NCI-H345 treated with DMSO at 0.1 percent for 48 hours (cell line): ENCODE measurements at regions not wholly inside any gene's neighbourhood (a gene's known extent, or its start where the extent isn't known, plus 50 kb on each side); places are given as distances from the start of the nearest gene placed in this dataset.

ENCODE experiments used
- DNase-seq: peaks from one replicate; lab custom pipeline; 2025; ENCODE audit not compliant: unreplicated experiment; lab: John Stamatoyannopoulos, UW

DNA sequence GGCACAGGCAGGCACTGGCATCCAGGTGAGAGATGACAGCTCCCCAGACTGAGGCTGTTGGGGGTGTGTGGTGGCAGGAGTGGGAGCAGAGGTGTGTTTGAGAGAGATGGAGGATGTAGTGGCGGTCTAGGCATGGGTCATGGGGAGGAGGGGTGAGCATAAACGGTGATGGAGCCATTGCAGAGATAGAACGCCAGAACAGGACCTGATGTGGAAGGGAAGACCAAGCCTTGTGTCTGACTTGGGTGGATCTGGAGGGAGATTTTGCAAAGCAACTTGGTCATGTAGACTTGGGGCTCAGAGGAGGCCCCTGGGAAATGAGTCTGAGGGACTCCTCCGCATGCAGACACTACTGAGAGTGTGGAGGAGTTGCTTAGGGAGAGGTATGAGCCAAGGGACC is 50.0 kb upstream of the CLDN5 start:
- DNase-seq = no peak

DNA sequence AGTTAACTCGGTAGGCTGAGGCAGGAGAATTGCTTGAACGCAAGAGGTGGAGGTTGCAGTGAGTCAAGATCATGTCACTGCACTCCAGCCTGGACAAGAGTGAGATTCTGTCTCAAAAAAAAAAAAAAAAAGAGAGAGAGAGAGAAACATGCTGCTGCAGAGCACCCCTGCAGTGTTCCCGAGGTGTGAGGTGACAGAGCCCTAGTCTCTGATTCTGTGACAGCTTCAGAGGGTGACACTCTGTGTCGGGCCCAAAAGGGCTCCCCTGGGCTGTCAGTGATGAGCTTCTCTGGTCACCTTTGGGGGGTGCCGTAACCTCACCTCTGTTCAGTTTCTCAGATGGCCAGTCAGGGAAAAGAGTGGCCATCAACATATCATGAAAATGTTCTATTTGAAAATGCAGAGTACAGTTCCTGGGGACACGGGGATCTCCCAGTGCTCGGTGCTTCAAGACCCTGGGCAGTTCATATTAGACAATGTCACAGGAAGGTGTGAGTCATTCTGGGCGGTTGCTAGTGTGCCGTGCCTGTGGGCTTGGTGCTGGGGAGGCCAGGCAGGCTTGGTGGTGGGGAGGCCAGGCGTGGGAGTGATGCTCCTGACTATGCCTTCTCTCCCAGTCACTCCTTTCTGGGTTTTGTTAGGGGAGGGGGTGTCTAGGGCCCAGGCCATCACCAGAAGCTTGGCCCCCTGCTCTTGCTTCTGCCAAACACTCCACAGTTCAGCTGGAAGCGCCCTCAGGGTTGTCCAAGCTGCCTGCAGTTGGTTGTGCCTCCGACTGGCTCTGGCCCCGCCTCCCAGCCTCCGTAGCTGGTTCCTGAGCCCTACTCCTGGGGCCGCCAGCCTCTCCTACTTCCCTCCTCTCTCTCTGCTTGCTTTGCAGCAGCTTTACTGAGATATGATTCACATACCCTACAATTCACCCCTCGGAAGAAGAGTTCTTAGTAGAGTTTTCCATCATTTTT is 52.5 kb upstream of the CLDN5 start:
- no peak for DNase-seq

DNA sequence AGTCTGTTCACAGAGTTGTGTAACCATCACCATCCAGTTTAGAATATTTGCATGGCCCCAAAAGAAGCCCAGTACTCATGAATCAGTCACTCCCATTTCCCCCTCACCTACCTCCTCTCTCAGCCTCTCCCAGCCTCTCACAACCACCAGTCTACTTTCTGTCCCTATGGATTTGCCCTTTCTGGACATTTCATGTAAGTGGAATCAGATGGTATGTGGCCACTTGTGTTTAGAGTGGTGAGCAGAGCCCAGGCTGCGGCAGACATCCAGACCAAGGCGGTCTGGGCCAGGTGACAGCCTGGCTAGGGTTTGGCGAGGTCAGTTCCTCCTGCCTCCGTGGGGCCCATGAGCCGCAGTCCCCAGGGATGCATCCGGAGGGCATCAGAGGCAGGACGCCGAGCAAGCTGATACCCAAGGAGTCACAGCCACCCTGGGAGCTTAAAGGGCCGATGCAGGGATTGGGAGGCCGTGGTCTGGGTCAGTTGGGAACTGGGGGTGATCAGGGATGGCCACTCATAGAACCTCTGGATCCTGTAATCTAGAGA is 53.3 kb upstream of the CLDN5 start:
- no peak for DNase-seq

DNA sequence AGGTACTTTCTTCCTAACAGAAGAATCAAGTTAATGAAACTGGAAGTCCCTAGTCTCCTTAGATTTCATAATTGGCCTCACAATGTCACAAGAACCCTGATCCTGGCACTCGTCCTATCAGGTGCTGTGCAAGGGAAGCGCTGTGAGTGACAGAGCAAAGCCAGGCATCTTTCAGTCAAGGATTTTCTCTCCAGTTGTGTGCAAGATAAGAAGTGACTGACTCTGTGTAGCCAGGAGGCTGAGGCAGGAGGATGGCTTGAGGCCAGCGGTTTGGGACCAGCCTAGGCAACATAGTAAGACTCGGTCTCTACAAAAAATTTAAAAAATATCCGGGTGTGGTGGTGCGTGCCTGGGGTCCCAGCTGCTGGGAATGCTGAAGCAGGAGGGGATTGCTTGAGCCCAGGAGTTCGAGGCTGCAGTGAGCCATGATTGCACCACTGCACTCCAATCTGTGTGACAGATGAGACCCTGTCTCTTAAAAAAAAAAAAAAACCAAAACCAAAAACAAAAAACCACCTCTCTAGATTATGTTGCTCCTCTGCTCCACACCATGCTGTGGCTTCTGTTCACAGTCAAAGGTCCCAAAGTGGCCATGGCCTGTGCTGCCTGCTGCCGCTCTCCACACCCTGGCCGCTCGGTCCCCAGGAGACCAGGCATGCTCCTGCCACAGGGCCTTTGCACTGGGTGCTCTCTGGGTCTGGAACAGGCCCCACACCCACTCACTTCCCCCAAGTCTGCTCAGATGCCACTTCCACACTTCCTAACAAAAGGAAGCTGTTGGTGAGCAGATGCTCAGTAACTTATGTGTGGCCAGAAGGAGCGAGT is 54.2 kb upstream of the CLDN5 start:
- no peak for DNase-seq

DNA sequence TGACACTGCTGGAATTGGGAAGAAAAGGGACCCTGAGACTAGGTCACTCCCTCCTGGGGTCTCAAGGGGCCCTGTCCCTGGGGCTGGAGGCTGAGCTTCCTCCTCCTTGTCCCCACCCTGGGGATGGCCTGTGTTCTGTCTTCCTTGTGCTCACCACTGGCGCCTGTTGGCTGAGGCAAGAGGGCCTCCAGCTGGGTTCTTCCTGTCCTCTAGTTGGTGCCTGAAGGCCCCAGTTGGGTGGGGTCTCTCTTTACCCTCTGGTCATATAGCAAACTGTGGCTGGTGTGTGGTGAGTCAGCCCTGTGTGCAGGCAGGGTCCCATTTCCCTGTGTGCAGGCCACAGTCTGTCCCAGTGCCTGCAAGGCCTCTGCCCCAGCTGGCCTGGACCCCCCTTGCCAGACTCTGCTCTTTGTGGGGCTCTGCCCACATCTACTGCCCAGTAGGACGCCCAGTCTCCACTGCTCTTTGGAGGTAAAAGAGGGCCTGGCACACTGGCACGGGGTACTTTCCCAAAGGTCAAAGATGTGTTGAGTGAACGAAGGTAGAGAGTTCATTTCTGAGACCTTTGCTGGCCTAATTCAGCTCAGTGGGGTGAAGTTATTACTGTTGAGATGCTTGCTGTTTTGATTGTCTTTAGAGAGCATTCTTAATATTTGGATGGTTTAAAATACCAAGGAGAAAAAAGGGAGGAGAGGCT is 55.1 kb upstream of the CLDN5 start:
- DNase-seq = no peak

DNA sequence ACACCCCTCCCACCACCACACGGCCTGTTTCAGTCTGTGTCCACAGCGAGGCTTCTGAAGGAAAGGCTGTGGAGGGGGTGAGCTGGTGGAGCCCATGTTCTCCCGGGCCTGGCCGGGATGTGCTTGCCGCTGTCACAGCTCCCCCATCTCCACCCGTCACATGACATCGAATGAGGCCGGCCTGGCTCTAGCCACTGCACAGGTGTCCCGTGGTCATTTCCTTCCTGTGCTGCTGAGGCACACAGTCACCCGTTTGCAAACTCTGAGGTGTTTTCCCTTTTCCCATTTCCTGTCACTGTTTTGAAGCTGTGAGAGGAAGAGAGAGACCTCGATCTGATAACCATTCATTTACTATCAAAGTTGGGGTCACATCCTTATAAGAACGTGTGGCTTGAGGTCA is 55.7 kb upstream of the CLDN5 start:
- no peak for DNase-seq

DNA sequence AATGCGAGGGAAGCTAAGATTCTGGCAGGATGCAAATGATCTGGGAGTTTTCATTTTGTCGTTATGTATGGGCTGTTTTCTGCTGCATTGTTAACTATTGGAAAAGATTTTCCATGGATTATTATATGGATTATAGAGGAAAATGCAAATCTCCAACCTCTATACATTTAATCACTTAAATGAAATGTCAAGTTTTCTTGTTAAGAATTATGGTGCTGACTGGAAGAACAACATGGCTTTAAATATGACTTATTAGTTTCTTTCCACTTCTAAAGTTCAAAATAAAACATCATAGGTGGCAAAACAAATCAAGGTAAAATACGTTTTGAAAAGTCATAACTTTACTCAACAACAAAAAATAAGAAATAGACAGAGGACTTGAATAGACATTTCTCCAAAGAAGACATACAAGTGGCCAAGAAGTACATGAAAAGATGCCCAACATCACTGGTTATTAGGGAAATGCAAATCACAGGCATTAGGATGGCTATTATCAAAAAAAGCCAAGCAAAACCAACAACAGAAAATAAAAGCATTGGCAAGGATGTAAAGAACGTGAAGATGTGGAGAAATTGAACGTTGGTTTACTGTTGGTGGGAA is 56.2 kb upstream of the CLDN5 start:
- no peak for DNase-seq

DNA sequence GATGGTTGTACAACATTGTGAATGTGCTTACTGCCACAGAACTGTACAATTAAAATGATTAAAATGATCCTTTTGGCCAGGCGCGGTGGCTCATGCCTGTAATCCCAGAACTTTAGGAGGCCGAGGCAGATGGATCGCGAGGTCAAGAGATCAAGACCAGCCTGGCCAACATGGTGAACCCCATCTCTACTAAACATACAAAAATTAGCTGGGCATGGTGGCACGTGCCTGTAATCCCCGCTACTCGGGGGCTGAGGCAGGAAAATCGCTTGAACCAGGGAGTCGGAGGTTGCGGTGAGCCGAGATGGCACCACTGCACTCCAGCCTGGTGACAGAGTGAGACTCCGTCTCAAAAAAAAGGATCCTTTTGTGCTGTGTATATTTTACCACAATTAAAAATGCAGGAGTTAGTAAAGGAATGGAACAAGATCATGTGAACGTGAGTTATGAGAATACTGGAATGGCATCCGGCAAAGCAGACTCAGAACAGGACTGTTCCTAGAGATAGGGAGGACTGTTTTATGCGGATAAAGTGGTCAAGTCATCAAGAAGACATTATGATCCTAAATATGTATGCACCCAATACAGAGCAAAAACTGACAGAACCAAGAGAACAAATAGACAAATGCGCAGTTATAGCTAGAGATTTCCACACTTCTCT is 58.0 kb upstream of the CLDN5 start:
- DNase-seq = no peak

DNA sequence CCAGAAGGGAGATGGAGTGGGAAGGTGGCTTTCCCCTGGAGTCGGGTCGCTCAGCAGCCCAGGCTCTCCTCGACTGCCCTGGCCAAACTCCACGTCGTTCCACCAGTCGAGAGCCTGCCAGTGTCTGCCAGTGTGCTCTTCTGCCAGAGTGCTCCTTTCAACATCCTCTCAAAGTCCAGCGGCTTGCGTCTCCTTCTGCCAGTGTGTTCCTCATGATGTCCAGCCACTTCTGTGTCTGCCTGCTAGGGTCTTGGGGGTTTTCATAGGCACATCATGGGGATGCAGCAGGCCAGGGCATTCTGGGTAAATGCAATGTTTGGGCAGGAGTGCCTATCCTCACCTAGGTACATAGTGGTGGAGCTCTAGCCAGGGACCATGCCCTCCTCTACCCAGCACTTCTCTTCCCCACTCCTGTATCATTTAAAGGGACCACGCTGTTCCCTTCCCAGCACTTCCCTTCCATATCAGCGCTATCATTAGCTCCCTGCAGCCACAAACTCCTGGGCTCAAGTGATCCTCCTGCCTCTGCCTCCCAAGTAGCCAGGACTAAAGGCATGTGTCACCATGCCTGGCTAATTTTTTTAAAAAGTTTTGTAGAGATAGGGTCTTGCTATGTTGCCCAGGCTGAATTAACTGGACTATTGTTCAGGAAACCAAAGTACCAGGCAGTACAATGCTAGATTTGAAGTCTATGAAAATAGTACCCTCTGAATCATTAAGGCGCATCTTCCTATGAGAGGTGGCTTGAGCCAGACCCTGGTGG is 62.9 kb upstream of the CLDN5 start:
- DNase-seq = no peak

DNA sequence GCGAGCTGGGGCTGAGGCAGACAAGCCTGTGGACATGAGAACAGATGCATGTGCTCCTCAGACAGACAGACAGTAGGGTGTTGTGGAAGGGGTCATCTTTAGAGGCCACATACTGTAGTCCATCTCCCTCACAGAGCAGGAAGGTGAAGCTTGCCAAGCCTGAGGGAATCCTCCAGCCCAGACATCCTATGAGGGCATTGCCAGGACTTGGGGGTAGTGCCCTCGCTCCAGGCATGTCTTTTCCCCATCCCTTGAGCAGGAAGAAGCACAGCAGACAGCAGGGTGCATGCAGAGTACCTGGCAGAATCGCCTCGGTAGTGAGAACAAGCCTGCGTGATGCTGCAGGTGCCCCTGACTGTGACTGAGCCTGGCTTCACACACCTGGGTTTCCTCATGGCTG is 66.5 kb upstream of the CLDN5 start:
- DNase-seq = no peak

DNA sequence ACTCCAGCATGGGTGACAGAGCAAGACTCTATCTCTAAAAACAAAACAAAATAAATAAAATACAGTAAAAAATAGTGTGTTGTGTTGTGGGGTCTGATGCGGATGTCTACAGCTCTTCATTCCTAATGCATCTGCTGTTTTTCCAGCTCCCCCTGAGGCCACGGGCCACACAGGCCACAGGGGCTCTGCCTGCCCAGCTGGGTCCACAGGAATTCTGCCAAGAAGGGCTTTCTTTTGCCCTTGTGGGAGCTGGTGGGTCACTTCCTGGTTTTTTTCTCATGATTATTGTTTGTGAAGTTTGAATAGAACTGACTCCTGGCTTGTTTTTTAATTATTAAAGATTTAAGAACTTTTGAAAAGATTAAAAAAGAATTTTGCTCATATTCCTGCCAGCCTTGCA is 67.4 kb upstream of the CLDN5 start:
- no peak for DNase-seq

DNA sequence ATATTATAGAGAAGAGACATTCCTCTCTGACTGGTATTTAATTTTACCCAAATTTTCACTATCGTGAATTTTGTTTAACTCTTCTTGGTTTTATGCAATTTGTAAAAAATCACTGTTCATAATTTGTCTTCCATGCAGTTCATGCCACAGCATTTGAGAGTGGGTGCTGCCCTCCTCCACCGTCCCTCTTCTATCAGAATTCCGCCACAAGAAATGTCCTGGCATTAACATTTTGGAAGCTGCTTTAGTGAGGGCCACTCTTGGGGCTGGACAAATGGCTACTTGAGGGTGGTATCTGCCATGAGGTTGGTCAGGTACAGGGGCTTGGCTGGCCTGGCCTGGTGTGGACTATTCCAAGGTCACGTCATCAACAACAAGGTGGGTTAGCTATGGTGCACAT is 68.3 kb upstream of the CLDN5 start:
- no peak for DNase-seq

DNA sequence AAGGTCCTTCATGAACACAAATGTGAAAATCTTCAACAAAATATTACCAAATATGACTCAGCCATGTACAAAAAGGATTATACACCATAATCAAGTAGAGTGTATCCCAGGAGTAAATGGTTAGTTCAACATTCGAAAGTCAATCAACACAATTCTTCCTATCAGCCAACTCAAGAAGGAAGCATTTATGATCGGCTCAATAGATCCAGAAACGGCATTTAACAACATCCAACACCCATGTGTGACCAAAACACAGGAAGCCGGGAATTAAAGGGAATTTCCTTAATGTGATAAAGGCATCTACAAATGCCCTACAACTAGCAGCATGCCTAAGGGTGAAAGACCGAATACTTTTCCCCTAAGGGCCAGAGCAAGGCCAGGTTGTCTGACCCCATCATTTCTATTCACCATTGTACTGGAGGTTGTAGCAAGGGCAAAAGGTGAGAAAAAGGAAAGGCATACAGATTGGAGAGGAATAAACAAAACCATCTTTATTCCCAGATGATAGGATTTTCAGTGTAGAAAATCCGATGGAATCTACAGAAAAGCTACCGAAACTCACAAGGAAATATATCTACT is 69.9 kb upstream of the CLDN5 start:
- no peak for DNase-seq

DNA sequence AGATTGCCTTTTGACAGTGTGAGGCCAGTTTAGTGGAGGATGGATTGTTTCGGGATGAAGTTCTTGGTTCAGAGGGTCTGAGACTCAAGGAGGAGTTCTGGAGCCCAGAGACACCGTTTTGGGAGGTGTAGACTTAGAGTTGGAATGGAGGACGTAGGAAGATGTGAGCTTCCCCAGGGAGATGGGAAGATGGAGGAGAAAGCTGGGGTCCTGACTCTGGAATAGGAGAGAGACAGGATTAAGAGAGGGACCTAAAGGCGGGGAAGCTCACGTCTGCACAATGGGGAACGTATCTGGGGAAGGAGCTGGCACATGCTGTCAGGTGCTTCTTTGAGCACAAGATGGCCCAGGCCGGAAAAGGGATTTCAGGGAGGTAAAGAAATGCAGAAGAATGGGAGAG is 71.3 kb upstream of the CLDN5 start:
- no peak for DNase-seq

DNA sequence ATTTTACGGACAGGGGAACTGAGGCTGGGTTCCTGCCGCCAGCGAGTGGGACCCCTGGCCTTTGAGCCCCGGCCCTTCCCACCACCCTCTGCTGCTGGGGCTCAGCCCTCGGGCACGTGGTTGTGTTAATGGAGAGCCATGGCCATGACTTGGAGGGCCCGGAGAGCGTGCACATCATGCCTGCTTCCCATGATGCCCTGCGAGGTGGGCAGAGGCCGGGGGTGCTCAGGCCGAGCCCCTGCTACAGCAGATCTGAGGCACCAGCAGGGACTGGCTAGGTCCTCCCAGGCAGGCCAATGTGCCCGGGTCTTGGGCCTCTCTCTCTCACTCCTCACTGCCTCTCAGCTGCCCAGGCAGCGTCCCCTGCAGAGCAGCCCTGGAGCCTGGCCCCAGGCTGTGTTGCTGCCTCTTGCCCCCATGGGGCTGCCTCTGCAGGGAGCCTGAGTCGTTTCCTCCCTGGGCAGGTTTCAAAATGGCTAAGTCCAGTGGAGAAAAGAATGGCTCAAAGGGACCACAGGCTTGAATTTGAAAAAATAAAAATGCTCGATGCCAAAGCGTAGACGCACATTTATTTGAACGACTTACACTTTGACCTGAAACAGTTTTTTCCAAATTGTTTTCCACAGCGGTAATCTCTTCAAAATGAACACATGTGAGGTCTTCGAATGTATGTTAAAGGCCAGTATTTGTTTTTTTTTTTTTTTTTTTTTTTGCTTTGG is 72.6 kb upstream of the CLDN5 start:
- no peak for DNase-seq

DNA sequence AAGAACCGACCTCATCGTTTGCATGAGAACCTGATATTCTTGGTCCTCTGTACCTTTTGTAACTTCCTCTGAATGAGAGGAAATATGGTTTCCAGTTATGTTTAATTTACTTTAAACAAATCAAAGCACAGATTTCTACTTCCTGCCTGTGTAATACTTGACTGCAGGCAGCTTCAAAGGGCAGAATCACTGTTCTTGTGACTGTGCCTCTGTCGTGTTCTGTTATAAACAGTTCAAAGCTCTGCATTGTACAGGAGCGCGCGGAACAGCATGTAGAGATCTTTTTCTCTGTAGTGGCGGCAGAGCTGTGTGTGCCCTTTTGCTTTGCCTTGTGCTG is 73.2 kb upstream of the CLDN5 start:
- no peak for DNase-seq

DNA sequence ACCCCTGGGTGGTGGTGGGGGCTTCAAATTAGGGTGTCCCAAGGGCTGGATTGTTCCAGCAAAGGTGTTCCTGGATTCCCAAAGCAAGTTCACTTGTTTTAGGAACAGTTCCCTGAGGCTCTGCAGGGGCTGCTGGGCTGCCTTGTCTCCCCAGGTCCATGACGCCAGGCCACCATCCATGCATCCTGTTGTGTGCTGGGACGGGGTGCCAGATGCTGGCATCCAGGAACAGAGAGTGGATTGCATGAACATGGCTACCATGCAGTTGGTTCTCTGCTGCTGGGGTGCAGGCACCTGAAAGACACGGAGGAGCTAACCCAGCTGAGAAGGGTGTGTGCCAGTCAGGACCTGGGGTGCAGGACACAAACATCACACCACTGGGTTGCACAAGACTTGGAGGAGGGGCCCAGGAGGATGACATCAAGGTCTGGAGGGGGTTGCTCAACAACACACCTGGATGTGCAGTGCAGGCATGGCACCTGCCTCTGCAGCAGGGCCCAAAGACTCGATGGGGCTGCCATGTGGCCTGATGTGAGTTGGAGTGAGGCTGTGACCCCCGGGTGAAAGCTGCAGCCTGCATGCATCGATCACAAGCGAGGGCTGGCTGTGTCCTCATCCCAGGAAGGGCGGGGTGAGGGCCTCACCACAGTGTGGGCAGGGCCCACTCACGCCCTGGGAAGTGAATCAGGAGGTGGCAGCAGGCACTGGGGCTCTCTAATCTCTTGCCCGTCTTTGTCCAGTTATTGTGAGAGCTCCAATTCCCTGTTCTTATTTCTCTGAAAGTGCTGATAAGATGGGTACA is 74.0 kb upstream of the CLDN5 start:
- no peak for DNase-seq

DNA sequence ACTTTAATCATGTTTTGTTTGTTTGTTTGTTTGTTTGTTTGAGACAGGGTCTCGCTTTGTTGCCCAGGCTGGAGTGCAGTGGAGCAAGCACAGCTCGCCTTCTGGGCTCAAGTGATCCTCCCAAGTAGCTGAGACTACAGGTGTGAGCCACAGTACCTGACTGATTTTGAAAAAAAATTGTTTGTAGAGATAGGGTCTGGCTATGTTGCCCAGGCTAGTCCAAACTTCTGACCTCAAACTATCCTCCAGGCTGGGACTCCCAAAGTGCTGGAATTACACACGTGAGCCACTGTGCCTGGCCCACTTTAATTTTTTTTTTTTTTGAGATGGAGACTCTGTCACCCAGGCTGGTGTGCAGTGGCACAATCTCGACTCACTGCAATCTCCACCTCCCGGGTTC is 74.8 kb upstream of the CLDN5 start:
- no peak for DNase-seq
